ENCODE measurements at regions not wholly inside any gene's neighbourhood (a gene's known extent, or its start where the extent isn't known, plus 50 kb on each side); places are given as distances from the start of the nearest gene placed in this dataset.
A peak's percentile ranks its signal among the peaks of the same experiment; 100 is the strongest.

DNA sequence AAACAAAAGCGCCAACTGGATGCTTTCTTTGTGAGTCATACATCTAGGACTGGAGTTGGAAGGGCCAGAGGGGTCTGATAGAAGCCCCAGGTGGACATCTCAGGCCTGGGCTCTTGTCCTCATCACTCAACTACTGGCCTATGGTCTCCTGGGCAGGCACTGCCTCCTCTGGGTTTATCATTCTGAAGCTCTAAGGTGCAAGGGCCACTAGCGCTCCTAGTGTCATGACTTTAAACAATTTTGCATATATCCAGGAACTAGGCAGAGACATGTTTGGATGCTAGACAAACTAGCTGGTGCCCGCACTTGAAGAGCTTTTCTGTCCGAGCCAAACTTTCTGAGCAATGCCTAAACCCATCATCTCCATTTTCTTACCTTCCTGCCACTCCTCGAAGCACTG, 72.3 kb downstream of the CD164 start:
- no peak for TF ChIP-seq CTCF (IDR thresholded peaks at IDR 0.05; ENCODE audit: control extremely low read depth, extremely low read depth)
- Histone ChIP-seq H3K4me3 (no peak overlapping the region), H3K27me3 (ENCODE audit: control insufficient read depth in 3 of 3, insufficient read depth in 3 of 3, low read length in 2 of 3) (no peaks in the 10 kb centered on the region), H3K27ac (ENCODE audit: low read depth in 1 of 2, low read length in 1 of 2) (no peak overlapping the region), H3K9ac (ENCODE audit: insufficient read depth in 1 of 2, low read length in 2 of 2) (no peak overlapping the region), H3K9me3 (ENCODE audit: control insufficient read depth in 4 of 4, insufficient read depth in 3 of 4, low read length in 3 of 4) (no peaks in the 10 kb centered on the region), H3K4me1 (ENCODE audit: control insufficient read depth in 5 of 5, insufficient read depth in 5 of 5, low read length in 5 of 5) (no peaks in the 10 kb centered on the region), H3K36me3 (ENCODE audit: control insufficient read depth in 4 of 4, insufficient read depth in 4 of 4, low read length in 4 of 4) (no peaks in the 10 kb centered on the region)
- DNase-seq, result no peak
- WGBS, 2 donors, result 79 to 96% methylated on average over 5 of the region's 5 CpGs
- ATAC-seq (ENCODE audit: insufficient read depth, low FRiP score), result no peak

DNA sequence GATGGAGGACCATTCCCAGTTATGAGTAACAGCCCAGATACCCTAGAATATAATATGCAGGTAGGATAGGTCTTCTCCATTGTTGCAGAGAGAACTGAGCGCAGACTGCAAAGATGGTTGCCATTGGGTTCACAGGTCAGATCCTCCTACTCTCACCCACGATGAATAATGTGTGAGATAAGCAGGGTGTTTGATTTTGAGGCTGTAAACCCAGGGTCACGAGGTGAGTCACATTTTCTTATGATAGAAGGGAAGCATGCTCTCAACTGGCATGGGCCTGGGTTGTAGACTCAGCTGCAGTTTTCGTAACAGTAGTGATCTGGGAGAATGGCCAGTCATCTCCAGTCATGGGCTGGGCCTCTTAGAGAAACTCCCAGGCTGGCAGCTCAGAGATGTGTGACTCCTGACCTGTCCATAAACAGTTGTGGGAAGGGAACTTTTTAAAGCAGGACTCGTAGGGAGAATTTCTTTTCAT, 74.2 kb downstream of the CD164 start:
- no peaks in the 10 kb centered on the region for H3K9me3 ChIP-seq (ENCODE audit: control insufficient read depth in 4 of 4, insufficient read depth in 3 of 4, low read length in 3 of 4)
- no peaks in the 10 kb centered on the region for H3K27me3 ChIP-seq (ENCODE audit: control insufficient read depth in 3 of 3, insufficient read depth in 3 of 3, low read length in 2 of 3)
- H3K4me1 ChIP-seq (ENCODE audit: control insufficient read depth in 5 of 5, insufficient read depth in 5 of 5, low read length in 5 of 5), result peaks cover 0 to 2% (median 0%) of the 10 kb centered on the region in 5 donors
- DNase-seq (no peak), ATAC-seq (ENCODE audit: insufficient read depth, low FRiP score) (peak; percentile 47)
- H3K4me3 ChIP-seq, result no peak overlapping the region
- no peak overlapping the region for H3K27ac ChIP-seq (ENCODE audit: low read depth in 1 of 2, low read length in 1 of 2)
- H3K9ac ChIP-seq (ENCODE audit: insufficient read depth in 1 of 2, low read length in 2 of 2), result no peak overlapping the region
- H3K36me3 ChIP-seq (ENCODE audit: control insufficient read depth in 4 of 4, insufficient read depth in 4 of 4, low read length in 4 of 4), result no peaks in the 10 kb centered on the region
- 67 to 76% methylated on average over 5 of the region's 5 CpGs for WGBS, 2 donors
- TF ChIP-seq CTCF (IDR thresholded peaks at IDR 0.05; ENCODE audit: control extremely low read depth, extremely low read depth), result no peak

GRCh38 chr6:109306733-109307132, 75.5 kb downstream of the CD164 start:
- no peaks in the 10 kb centered on the region for H3K9me3 ChIP-seq (ENCODE audit: control insufficient read depth in 4 of 4, insufficient read depth in 3 of 4, low read length in 3 of 4)
- no peak overlapping the region for H3K27ac ChIP-seq (ENCODE audit: low read depth in 1 of 2, low read length in 1 of 2)
- no peak for ATAC-seq (ENCODE audit: insufficient read depth, low FRiP score)
- no peaks in the 10 kb centered on the region for H3K36me3 ChIP-seq (ENCODE audit: control insufficient read depth in 4 of 4, insufficient read depth in 4 of 4, low read length in 4 of 4)
- no peak overlapping the region for H3K9ac ChIP-seq (ENCODE audit: insufficient read depth in 1 of 2, low read length in 2 of 2)
- 96 to 98% methylated on average over 2 of the region's 2 CpGs for WGBS, 2 donors
- DNase-seq, result no peak
- peaks cover 0 to 9% (median 0%) of the 10 kb centered on the region in 5 donors for H3K4me1 ChIP-seq (ENCODE audit: control insufficient read depth in 5 of 5, insufficient read depth in 5 of 5, low read length in 5 of 5)
- no peaks in the 10 kb centered on the region for H3K27me3 ChIP-seq (ENCODE audit: control insufficient read depth in 3 of 3, insufficient read depth in 3 of 3, low read length in 2 of 3)
- H3K4me3 ChIP-seq, result no peak overlapping the region
- no peak for TF ChIP-seq CTCF (IDR thresholded peaks at IDR 0.05; ENCODE audit: control extremely low read depth, extremely low read depth)

DNA sequence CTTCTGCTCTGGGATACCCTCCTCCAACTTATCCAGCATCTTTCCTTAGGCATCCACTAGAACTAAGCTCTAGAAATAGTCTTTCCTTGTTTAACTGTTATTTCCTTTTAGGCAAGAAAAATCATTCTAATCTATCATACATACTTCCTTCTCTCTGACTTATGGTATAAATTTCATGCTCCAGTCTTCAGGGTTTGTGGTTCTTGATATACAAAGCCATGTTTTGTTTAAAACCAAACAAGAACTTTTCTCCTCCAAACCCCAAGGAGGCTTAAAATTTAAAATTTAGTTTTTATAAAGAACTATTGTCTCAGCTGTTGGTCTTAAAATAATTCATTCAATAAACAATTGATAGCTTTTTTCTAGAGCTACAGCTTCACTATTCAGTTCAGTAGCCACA, 77.2 kb downstream of the CD164 start:
- peak overlapping the region in 1 of 2 donors; percentile 80 for H3K27ac ChIP-seq (ENCODE audit: low read depth in 1 of 2, low read length in 1 of 2)
- DNase-seq (no peak), ATAC-seq (ENCODE audit: insufficient read depth, low FRiP score) (no peak)
- H3K36me3 ChIP-seq (ENCODE audit: control insufficient read depth in 4 of 4, insufficient read depth in 4 of 4, low read length in 4 of 4), result no peaks in the 10 kb centered on the region
- peaks cover 0 to 16% (median 4%) of the 10 kb centered on the region in 5 donors for H3K4me1 ChIP-seq (ENCODE audit: control insufficient read depth in 5 of 5, insufficient read depth in 5 of 5, low read length in 5 of 5)
- no peak for TF ChIP-seq CTCF (IDR thresholded peaks at IDR 0.05; ENCODE audit: control extremely low read depth, extremely low read depth)
- H3K4me3 ChIP-seq, result no peak overlapping the region
- no peaks in the 10 kb centered on the region for H3K9me3 ChIP-seq (ENCODE audit: control insufficient read depth in 4 of 4, insufficient read depth in 3 of 4, low read length in 3 of 4)
- H3K9ac ChIP-seq (ENCODE audit: insufficient read depth in 1 of 2, low read length in 2 of 2), result no peak overlapping the region
- no peaks in the 10 kb centered on the region for H3K27me3 ChIP-seq (ENCODE audit: control insufficient read depth in 3 of 3, insufficient read depth in 3 of 3, low read length in 2 of 3)

Measured in lung (tissue), 11 donors.